ENCODE measurements at regions not wholly inside any gene's neighbourhood (a gene's known extent, or its start where the extent isn't known, plus 50 kb on each side); places are given as distances from the start of the nearest gene placed in this dataset.

DNA sequence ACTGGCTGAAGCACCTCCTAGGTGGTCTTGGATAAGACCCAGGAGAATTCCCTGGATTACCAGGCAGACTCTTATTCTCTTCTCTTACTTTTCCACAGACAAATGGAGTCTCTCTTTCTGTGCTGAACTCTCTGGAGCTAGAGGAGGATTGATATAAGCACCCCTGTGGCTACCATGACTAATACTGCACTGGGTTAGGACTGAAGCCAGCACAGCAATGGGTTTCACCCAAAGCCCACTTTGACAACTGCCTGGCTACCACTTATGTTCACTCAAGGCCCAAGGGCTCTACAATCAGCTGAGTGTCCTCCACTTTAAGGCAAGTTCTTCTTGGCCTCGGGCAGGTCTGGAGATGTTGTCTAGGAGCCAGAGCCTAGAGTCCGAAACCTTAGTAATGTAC lies 225.5 kb downstream of the DIPK2A start:
- ChIA-PET CTCF (no interaction called here), POLR2A (no interaction called here)
- no peaks in the 10 kb centered on the region for H3K27me3 ChIP-seq (ENCODE audit: control insufficient read depth, insufficient read depth, low read length)
- H3K4me3 ChIP-seq (ENCODE audit: low read depth, low read length) = no peak overlapping the region
- H3K9me3 ChIP-seq (ENCODE audit: control insufficient read depth, insufficient read depth, low read length) = no peaks in the 10 kb centered on the region
- TF ChIP-seq CTCF (IDR thresholded peaks at IDR 0.05; ENCODE audit: low read depth, low read length) = no peak
- no peak overlapping the region for H3K27ac ChIP-seq (ENCODE audit: low read depth, low read length)
- DNase-seq (ENCODE audit: low read depth, low spot score) = no peak

DNA sequence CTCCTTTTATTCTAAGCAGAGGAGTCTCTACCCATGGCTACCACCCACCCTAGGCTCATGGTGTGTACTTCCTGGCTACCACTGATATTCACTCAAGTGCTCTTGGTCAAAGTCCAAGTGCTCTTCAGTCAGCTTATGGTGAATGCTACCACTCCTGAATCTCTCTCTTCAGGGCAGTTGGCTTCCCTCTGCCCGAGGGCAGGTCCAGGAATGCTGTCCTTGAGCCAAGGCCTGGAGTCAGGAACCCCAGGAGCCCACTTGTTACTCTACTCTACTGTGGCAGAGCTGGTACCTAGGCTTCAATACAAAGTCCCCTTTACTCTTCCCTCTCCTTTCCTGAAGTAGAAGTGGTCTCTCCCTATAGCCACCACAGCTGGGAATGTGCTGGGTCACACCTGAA lies 226.0 kb downstream of the DIPK2A start:
- CTCF ChIA-PET = no interaction called here
- POLR2A ChIA-PET = no interaction called here
- Histone ChIP-seq H3K27ac (ENCODE audit: low read depth, low read length) (no peak overlapping the region), H3K4me3 (ENCODE audit: low read depth, low read length) (no peak overlapping the region), H3K27me3 (ENCODE audit: control insufficient read depth, insufficient read depth, low read length) (no peaks in the 10 kb centered on the region), H3K9me3 (ENCODE audit: control insufficient read depth, insufficient read depth, low read length) (no peaks in the 10 kb centered on the region)
- no peak for DNase-seq (ENCODE audit: low read depth, low spot score)
- no peak for TF ChIP-seq CTCF (IDR thresholded peaks at IDR 0.05; ENCODE audit: low read depth, low read length)

DNA sequence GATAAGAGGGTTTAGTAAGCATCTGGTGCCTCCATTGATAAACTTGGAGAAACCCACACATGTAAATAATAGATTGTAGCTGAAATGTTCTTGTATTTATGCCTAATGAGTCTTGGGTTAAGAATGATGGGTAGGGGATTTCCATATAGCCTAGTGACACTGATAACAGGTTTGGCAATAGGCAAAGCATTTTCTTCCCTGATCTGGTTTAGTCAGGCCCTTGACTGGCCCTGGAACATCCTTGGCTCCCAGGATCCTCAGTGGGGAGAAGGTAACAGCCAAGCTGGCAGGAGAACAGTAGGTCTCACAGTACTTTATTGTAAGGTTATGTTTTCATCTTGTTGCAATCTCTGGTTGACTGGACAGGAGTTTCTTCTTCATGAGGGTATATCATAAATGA lies 228.4 kb downstream of the DIPK2A start:
- no peak for DNase-seq (ENCODE audit: low read depth, low spot score)
- ChIA-PET POLR2A (no interaction called here), CTCF (no interaction called here)
- Histone ChIP-seq H3K27ac (ENCODE audit: low read depth, low read length) (no peak overlapping the region), H3K9me3 (ENCODE audit: control insufficient read depth, insufficient read depth, low read length) (no peaks in the 10 kb centered on the region), H3K4me3 (ENCODE audit: low read depth, low read length) (no peak overlapping the region), H3K27me3 (ENCODE audit: control insufficient read depth, insufficient read depth, low read length) (no peaks in the 10 kb centered on the region)
- TF ChIP-seq CTCF (IDR thresholded peaks at IDR 0.05; ENCODE audit: low read depth, low read length) = no peak

GRCh38 chr3:144200466-144200865 lies 228.8 kb downstream of the DIPK2A start:
- no peak for TF ChIP-seq CTCF (IDR thresholded peaks at IDR 0.05; ENCODE audit: low read depth, low read length)
- CTCF ChIA-PET = interaction anchor here (0.6 kb wide), 1 partner anchor 304 kb away, joined by 3 read pairs; no protein-coding TSS in a partner anchor

GRCh38 chr3:144221761-144222160 lies 250.1 kb downstream of the DIPK2A start:
- no peak for TF ChIP-seq CTCF (IDR thresholded peaks at IDR 0.05; ENCODE audit: low read depth, low read length)
- Histone ChIP-seq H3K9me3 (ENCODE audit: control insufficient read depth, insufficient read depth, low read length) (no peaks in the 10 kb centered on the region), H3K27me3 (ENCODE audit: control insufficient read depth, insufficient read depth, low read length) (no peaks in the 10 kb centered on the region), H3K27ac (ENCODE audit: low read depth, low read length) (no peak overlapping the region), H3K4me3 (ENCODE audit: low read depth, low read length) (no peak overlapping the region)
- ChIA-PET CTCF (no interaction called here), POLR2A (no interaction called here)
- DNase-seq (ENCODE audit: low read depth, low spot score) = no peak

More at GRCh38 chr3:144200466-144200865, 228.8 kb downstream of the DIPK2A start:
- no peaks in the 10 kb centered on the region for H3K9me3 ChIP-seq (ENCODE audit: control insufficient read depth, insufficient read depth, low read length)
- POLR2A ChIA-PET = no interaction called here
- no peak overlapping the region for H3K4me3 ChIP-seq (ENCODE audit: low read depth, low read length)
- DNase-seq (ENCODE audit: low read depth, low spot score) = no peak
- no peaks in the 10 kb centered on the region for H3K27me3 ChIP-seq (ENCODE audit: control insufficient read depth, insufficient read depth, low read length)
- no peak overlapping the region for H3K27ac ChIP-seq (ENCODE audit: low read depth, low read length)
